ENCODE measurements at regions not wholly inside any gene's neighbourhood (a gene's known extent, or its start where the extent isn't known, plus 50 kb on each side); places are given as distances from the start of the nearest gene placed in this dataset.

DNA sequence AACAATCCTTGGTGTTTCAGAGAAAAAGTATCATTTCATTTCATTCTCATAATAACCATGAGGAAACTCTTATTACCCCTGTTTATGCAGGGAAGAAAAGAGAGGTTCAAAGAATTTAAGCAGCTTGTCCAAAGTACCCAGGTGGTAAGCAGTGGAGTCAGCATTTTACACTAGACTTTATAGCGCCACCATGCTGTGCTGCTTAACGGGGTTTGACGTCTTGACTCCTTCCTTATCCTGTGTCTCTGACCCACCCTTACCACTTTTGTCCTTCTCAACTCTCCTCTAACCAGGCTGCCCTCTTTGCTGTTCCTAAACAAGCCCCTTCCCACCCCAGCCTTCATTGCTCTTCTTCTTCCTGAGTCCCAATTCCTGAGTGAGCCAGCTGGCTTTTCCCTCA lies 117.0 kb upstream of the AHR start:
- no peak for ATAC-seq (ENCODE audit: low read depth)
- H3K9me3 ChIP-seq (ENCODE audit: control extremely low read depth in 1 of 3, control insufficient read depth in 2 of 3, insufficient read depth in 1 of 3, low read length in 2 of 3), result no peaks in the 10 kb centered on the region
- no peak overlapping the region for H2AFZ ChIP-seq (ENCODE audit: insufficient read depth, low read depth, low read length, poor library complexity, severe bottlenecking)
- intact Hi-C loops (cut with micrococcal nuclease), result no loop called here
- H3K36me3 ChIP-seq (replicated peaks in 1 of 2; ENCODE audit: control extremely low read depth in 1 of 2, control insufficient read depth in 1 of 2, extremely low read depth in 1 of 2, insufficient read depth in 2 of 2, low read length in 1 of 2), result no peaks in the 10 kb centered on the region
- CTCF ChIA-PET, result no interaction called here
- no peaks in the 10 kb centered on the region for H3K27me3 Mint-ChIP-seq
- POLR2A ChIA-PET, result no interaction called here
- no peaks in the 10 kb centered on the region for H3K27me3 ChIP-seq (replicated peaks in 1 of 4; ENCODE audit: control extremely low read depth in 1 of 4, control insufficient read depth in 3 of 4, insufficient read depth in 4 of 4, low read length in 3 of 4)
- H4K20me1 ChIP-seq (ENCODE audit: control insufficient read depth, insufficient read depth, low read length, poor library complexity, severe bottlenecking), result no peaks in the 10 kb centered on the region
- H3K4me1 Mint-ChIP-seq, result peaks cover 6% of the 10 kb centered on the region
- H3K4me1 ChIP-seq (ENCODE audit: control insufficient read depth in 2 of 2, insufficient read depth in 2 of 2, low read length in 2 of 2), result peaks cover 0 to 5% of the 10 kb centered on the region in 2 donors
- H3K4me3 Mint-ChIP-seq, result no peak overlapping the region
- TF ChIP-seq, protein P1, sequence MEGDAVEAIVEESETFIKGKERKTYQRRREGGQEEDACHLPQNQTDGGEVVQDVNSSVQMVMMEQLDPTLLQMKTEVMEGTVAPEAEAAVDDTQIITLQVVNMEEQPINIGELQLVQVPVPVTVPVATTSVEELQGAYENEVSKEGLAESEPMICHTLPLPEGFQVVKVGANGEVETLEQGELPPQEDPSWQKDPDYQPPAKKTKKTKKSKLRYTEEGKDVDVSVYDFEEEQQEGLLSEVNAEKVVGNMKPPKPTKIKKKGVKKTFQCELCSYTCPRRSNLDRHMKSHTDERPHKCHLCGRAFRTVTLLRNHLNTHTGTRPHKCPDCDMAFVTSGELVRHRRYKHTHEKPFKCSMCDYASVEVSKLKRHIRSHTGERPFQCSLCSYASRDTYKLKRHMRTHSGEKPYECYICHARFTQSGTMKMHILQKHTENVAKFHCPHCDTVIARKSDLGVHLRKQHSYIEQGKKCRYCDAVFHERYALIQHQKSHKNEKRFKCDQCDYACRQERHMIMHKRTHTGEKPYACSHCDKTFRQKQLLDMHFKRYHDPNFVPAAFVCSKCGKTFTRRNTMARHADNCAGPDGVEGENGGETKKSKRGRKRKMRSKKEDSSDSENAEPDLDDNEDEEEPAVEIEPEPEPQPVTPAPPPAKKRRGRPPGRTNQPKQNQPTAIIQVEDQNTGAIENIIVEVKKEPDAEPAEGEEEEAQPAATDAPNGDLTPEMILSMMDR (IDR thresholded peaks at IDR 0.05), result no peak
- TF ChIP-seq EZH2 (IDR thresholded peaks at IDR 0.05; ENCODE audit: borderline replicate concordance, insufficient read depth, low read depth, low read length, poor library complexity, severe bottlenecking), result no peak
- no peak overlapping the region for H3K27ac Mint-ChIP-seq
- no peak overlapping the region for H3K9ac ChIP-seq (ENCODE audit: low read length)
- no peaks in the 10 kb centered on the region for H3K79me2 ChIP-seq (ENCODE audit: control insufficient read depth, insufficient read depth, low read length)
- H3K9me3 Mint-ChIP-seq (ENCODE audit: insufficient read depth), result no peaks in the 10 kb centered on the region
- DNase-seq, result no peak
- no peak overlapping the region for H3K27ac ChIP-seq (ENCODE audit: low read length in 2 of 2)
- H3K4me2 ChIP-seq (replicated peaks; ENCODE audit: low read depth, low read length, poor library complexity, severe bottlenecking), result no peak overlapping the region
- 94% methylated on average over 3 of the region's 3 CpGs for WGBS (ENCODE audit: insufficient coverage)
- H3K4me3 ChIP-seq (ENCODE audit: control extremely low read depth in 1 of 5, extremely low read depth in 1 of 5, insufficient read depth in 1 of 5, low read depth in 2 of 5, low read length in 4 of 5), result no peak overlapping the region

DNA sequence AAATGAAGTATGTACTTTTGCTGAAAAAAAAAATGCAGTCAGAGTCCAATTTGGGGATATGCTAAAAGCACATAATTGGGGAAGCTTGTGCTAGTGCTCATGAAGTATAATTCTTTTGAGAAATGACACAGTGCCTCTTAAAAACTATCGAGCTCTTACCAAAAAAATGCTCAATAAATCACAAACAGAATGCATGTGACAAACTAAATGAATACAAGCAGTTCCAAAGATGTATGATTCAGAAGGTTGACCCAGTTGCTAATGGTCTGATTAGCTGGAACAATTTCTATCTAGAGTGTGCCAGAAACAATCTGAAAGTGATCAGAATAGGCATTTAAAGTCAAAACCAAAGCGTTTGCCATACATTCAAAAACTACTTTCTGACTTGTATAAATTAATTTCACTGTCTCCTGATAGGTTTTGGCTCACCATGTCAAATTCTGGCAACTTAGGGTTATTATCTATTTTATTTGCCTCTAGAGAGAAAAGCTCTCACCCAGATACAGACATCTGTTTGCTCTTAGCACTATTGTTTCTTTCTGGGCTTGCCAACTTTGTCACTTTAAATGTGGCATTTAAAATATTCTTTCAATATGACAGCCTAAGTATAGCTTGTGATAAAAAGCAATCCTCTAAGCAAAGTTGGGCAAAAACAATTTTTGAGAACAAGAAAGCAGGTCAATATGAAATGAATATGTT lies 114.7 kb upstream of the AHR start:
- Histone ChIP-seq H3K4me1 (ENCODE audit: control insufficient read depth in 2 of 2, insufficient read depth in 2 of 2, low read length in 2 of 2) (peaks cover 0 to 5% of the 10 kb centered on the region in 2 donors), H3K9ac (ENCODE audit: low read length) (no peak overlapping the region), H3K36me3 (replicated peaks in 1 of 2; ENCODE audit: control extremely low read depth in 1 of 2, control insufficient read depth in 1 of 2, extremely low read depth in 1 of 2, insufficient read depth in 2 of 2, low read length in 1 of 2) (no peaks in the 10 kb centered on the region), H4K20me1 (ENCODE audit: control insufficient read depth, insufficient read depth, low read length, poor library complexity, severe bottlenecking) (no peaks in the 10 kb centered on the region), H3K27ac (ENCODE audit: low read length in 2 of 2) (no peak overlapping the region), H3K79me2 (ENCODE audit: control insufficient read depth, insufficient read depth, low read length) (no peaks in the 10 kb centered on the region), H3K4me2 (replicated peaks; ENCODE audit: low read depth, low read length, poor library complexity, severe bottlenecking) (no peak overlapping the region), H3K27me3 (replicated peaks in 1 of 4; ENCODE audit: control extremely low read depth in 1 of 4, control insufficient read depth in 3 of 4, insufficient read depth in 4 of 4, low read length in 3 of 4) (no peaks in the 10 kb centered on the region), H3K9me3 (ENCODE audit: control extremely low read depth in 1 of 3, control insufficient read depth in 2 of 3, insufficient read depth in 1 of 3, low read length in 2 of 3) (no peaks in the 10 kb centered on the region), H2AFZ (ENCODE audit: insufficient read depth, low read depth, low read length, poor library complexity, severe bottlenecking) (no peak overlapping the region), H3K4me3 (ENCODE audit: control extremely low read depth in 1 of 5, extremely low read depth in 1 of 5, insufficient read depth in 1 of 5, low read depth in 2 of 5, low read length in 4 of 5) (no peak overlapping the region)
- TF ChIP-seq, protein P1 (IDR thresholded peaks at IDR 0.05), result no peak
- no peak for TF ChIP-seq EZH2 (IDR thresholded peaks at IDR 0.05; ENCODE audit: borderline replicate concordance, insufficient read depth, low read depth, low read length, poor library complexity, severe bottlenecking)
- no peaks in the 10 kb centered on the region for H3K27me3 Mint-ChIP-seq
- DNase-seq, result no peak
- peaks cover 8% of the 10 kb centered on the region for H3K4me1 Mint-ChIP-seq
- ChIA-PET CTCF (interaction anchor here (0.6 to 0.7 kb wide), 2 partner anchors 1107 to 1668 kb away, joined by 4 read pairs; no protein-coding TSS in a partner anchor), POLR2A (no interaction called here)
- H3K9me3 Mint-ChIP-seq (ENCODE audit: insufficient read depth), result no peaks in the 10 kb centered on the region
- no peak overlapping the region for H3K4me3 Mint-ChIP-seq
- WGBS (ENCODE audit: insufficient coverage), result no CpG with 5 or more reads among the region's 2 CpGs
- no peak for ATAC-seq (ENCODE audit: low read depth)
- H3K27ac Mint-ChIP-seq, result no peak overlapping the region
- intact Hi-C loops (cut with micrococcal nuclease), result no loop called here

Data from B cell (primary cell).